HG02623 (cell line): ENCODE measurements at regions not wholly inside any gene's neighbourhood (a gene's known extent, or its start where the extent isn't known, plus 50 kb on each side); places are given as distances from the start of the nearest gene placed in this dataset.

Experiments
- ATAC-seq: cut with Tn5 transposase; IDR thresholded peaks from one replicate; pipeline ENCODE4 v1.9.1; 2021; ENCODE audit warnings: moderate library complexity; ENCODE audit not compliant: unreplicated experiment

- ATAC-seq = no peak
Observed at GRCh38 chr20:24199501-24199900, 210.9 kb upstream of the GGTLC1 start.

GRCh38 chr20:24194143-24194542 lies 205.6 kb upstream of the GGTLC1 start:
- ATAC-seq = no peak

GRCh38 chr20:24190905-24191304 lies 202.3 kb upstream of the GGTLC1 start:
- ATAC-seq = no peak

GRCh38 chr20:24185791-24186190 lies 197.2 kb upstream of the GGTLC1 start:
- no peak for ATAC-seq

- ATAC-seq = no peak
Observed at GRCh38 chr20:24181151-24181550, 192.6 kb upstream of the GGTLC1 start.

GRCh38 chr20:24169256-24169655 lies 180.7 kb upstream of the GGTLC1 start:
- no peak for ATAC-seq

- ATAC-seq = no peak
Observed at GRCh38 chr20:24166412-24166811, 177.8 kb upstream of the GGTLC1 start.

GRCh38 chr20:24166123-24166381 lies 177.5 kb upstream of the GGTLC1 start:
- no peak for ATAC-seq

GRCh38 chr20:24165301-24166122 lies 176.9 kb upstream of the GGTLC1 start:
- ATAC-seq = no peak

- ATAC-seq = no peak
Observed at GRCh38 chr20:24164360-24164759, 175.8 kb upstream of the GGTLC1 start.

GRCh38 chr20:24163506-24163905 lies 174.9 kb upstream of the GGTLC1 start:
- ATAC-seq = no peak

- no peak for ATAC-seq
Observed at GRCh38 chr20:24160563-24161281, 172.1 kb upstream of the GGTLC1 start.

GRCh38 chr20:24158281-24158680 lies 169.7 kb upstream of the GGTLC1 start:
- no peak for ATAC-seq

GRCh38 chr20:24157213-24157612 lies 168.6 kb upstream of the GGTLC1 start:
- no peak for ATAC-seq

GRCh38 chr20:24153101-24154040 lies 164.8 kb upstream of the GGTLC1 start:
- no peak for ATAC-seq

- no peak for ATAC-seq
Observed at GRCh38 chr20:24151621-24152294, 163.2 kb upstream of the GGTLC1 start.

- no peak for ATAC-seq
Observed at GRCh38 chr20:24150406-24150805, 161.8 kb upstream of the GGTLC1 start.

GRCh38 chr20:24149881-24150307 lies 161.3 kb upstream of the GGTLC1 start:
- no peak for ATAC-seq

GRCh38 chr20:24149175-24149574 lies 160.6 kb upstream of the GGTLC1 start:
- ATAC-seq = no peak

GRCh38 chr20:24148372-24148771 lies 159.8 kb upstream of the GGTLC1 start:
- ATAC-seq = no peak

GRCh38 chr20:24147961-24148360 lies 159.4 kb upstream of the GGTLC1 start:
- ATAC-seq = no peak
